Liver (tissue), 3 donors: ENCODE measurements at regions not wholly inside any gene's neighbourhood (a gene's known extent, or its start where the extent isn't known, plus 50 kb on each side); places are given as distances from the start of the nearest gene placed in this dataset.

ENCODE experiments used
- ATF3 ChIP-seq: IDR thresholded peaks from 2 replicates; pipeline ENCODE4 v1.6.1; 2016; ENCODE audit warnings: antibody characterized with exemption
- EGR1 ChIP-seq, 2 donors: IDR thresholded peaks; 2 replicates each; pipeline ENCODE4 v1.6.1; 2016 to 2018; ENCODE audit warnings: antibody characterized with exemption in 2 of 2, low read depth in 2 of 2
- FOXA1 ChIP-seq: IDR thresholded peaks from 2 replicates; pipeline ENCODE4 v1.6.1; 2016; ENCODE audit warnings: antibody characterized with exemption
- GABPA ChIP-seq, 2 donors: IDR thresholded peaks in 1 of 2; conservative IDR thresholded peaks in 1 of 2; 2 replicates each; pipeline ENCODE4 v1.6.1; 2016; ENCODE audit warnings: antibody characterized with exemption in 2 of 2, mild to moderate bottlenecking in 1 of 2, moderate library complexity in 1 of 2
- JUND ChIP-seq, 2 donors: IDR thresholded peaks; 2 replicates each; pipeline ENCODE4 v1.6.1; 2016; ENCODE audit warnings: antibody characterized with exemption in 2 of 2
- NR2F2 ChIP-seq: IDR thresholded peaks from 2 replicates; pipeline ENCODE4 v1.6.1; 2016; ENCODE audit warnings: antibody characterized with exemption
- SP1 ChIP-seq: IDR thresholded peaks from 2 replicates; pipeline ENCODE4 v1.6.1; 2018; ENCODE audit warnings: antibody characterized with exemption, mild to moderate bottlenecking
- TAF1 ChIP-seq: conservative IDR thresholded peaks from 2 replicates; pipeline ENCODE4 v1.6.1; 2016; ENCODE audit warnings: antibody characterized with exemption, mild to moderate bottlenecking
- YY1 ChIP-seq: IDR thresholded peaks from 2 replicates; pipeline ENCODE4 v1.6.1; 2016; ENCODE audit warnings: antibody characterized with exemption, mild to moderate bottlenecking
- TF ChIP-seq, protein P1 (sequence below): fragments of 150-350 bp; IDR thresholded peaks from 2 replicates; pipeline ENCODE4 v1.5.1; 2017; ENCODE audit warnings: improper control_type of control experiment, low read depth, low read length; ENCODE audit not compliant: missing input control
- TF ChIP-seq, protein P2 (sequence below): IDR thresholded peaks from 2 replicates; pipeline ENCODE4 v1.6.1; 2016; ENCODE audit warnings: antibody characterized with exemption
- TF ChIP-seq, protein P3 (sequence below): IDR thresholded peaks from 2 replicates; pipeline ENCODE4 v1.6.1; 2016; ENCODE audit warnings: antibody characterized with exemption
- TF ChIP-seq, protein P4 (sequence below): IDR thresholded peaks from 2 replicates; pipeline ENCODE4 v1.6.1; 2016; ENCODE audit warnings: antibody characterized with exemption, mild to moderate bottlenecking
- donor health status: healthy.
- donor health status: healthy.

DNA sequence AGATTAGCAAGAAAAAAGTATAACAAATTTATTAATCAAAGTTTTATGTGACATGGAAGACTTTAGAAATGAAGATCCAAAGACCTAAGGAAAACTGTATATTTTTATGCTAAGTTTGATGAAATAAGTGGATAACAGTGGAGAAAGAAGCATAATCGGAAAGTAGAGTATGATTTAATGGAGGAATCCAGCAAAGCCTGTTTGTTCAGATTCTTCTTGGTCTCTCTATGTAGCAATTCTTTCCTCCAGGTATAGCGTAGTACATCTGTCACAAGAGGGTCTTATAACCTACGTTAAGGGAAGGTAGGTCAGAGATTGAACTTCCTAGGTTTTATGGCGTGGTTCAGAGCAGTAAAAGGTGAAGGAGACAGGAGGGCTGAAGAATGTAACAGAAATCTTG, 600.6 kb upstream of the CHORDC1 start:
- TF ChIP-seq, protein P1, sequence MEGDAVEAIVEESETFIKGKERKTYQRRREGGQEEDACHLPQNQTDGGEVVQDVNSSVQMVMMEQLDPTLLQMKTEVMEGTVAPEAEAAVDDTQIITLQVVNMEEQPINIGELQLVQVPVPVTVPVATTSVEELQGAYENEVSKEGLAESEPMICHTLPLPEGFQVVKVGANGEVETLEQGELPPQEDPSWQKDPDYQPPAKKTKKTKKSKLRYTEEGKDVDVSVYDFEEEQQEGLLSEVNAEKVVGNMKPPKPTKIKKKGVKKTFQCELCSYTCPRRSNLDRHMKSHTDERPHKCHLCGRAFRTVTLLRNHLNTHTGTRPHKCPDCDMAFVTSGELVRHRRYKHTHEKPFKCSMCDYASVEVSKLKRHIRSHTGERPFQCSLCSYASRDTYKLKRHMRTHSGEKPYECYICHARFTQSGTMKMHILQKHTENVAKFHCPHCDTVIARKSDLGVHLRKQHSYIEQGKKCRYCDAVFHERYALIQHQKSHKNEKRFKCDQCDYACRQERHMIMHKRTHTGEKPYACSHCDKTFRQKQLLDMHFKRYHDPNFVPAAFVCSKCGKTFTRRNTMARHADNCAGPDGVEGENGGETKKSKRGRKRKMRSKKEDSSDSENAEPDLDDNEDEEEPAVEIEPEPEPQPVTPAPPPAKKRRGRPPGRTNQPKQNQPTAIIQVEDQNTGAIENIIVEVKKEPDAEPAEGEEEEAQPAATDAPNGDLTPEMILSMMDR: no peak
- no peak for TF ChIP-seq TAF1
- no peak for TF ChIP-seq EGR1 (IDR thresholded peaks at IDR 0.05; ENCODE audit: low read depth in 2 of 2)
- TF ChIP-seq, protein P2, sequence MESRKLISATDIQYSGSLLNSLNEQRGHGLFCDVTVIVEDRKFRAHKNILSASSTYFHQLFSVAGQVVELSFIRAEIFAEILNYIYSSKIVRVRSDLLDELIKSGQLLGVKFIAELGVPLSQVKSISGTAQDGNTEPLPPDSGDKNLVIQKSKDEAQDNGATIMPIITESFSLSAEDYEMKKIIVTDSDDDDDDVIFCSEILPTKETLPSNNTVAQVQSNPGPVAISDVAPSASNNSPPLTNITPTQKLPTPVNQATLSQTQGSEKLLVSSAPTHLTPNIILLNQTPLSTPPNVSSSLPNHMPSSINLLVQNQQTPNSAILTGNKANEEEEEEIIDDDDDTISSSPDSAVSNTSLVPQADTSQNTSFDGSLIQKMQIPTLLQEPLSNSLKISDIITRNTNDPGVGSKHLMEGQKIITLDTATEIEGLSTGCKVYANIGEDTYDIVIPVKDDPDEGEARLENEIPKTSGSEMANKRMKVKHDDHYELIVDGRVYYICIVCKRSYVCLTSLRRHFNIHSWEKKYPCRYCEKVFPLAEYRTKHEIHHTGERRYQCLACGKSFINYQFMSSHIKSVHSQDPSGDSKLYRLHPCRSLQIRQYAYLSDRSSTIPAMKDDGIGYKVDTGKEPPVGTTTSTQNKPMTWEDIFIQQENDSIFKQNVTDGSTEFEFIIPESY: no peak
- no peak for TF ChIP-seq GABPA (IDR thresholded peaks at IDR 0.05 in 1 of 2, conservative IDR thresholded peaks at IDR 0.05 in 1 of 2)
- TF ChIP-seq, protein P3, sequence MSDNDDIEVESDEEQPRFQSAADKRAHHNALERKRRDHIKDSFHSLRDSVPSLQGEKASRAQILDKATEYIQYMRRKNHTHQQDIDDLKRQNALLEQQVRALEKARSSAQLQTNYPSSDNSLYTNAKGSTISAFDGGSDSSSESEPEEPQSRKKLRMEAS: no peak
- no peak for TF ChIP-seq SP1
- no peak for TF ChIP-seq NR2F2
- TF ChIP-seq FOXA1: no peak
- TF ChIP-seq ATF3: no peak
- TF ChIP-seq JUND (IDR thresholded peaks at IDR 0.05): no peak
- TF ChIP-seq, protein P4, sequence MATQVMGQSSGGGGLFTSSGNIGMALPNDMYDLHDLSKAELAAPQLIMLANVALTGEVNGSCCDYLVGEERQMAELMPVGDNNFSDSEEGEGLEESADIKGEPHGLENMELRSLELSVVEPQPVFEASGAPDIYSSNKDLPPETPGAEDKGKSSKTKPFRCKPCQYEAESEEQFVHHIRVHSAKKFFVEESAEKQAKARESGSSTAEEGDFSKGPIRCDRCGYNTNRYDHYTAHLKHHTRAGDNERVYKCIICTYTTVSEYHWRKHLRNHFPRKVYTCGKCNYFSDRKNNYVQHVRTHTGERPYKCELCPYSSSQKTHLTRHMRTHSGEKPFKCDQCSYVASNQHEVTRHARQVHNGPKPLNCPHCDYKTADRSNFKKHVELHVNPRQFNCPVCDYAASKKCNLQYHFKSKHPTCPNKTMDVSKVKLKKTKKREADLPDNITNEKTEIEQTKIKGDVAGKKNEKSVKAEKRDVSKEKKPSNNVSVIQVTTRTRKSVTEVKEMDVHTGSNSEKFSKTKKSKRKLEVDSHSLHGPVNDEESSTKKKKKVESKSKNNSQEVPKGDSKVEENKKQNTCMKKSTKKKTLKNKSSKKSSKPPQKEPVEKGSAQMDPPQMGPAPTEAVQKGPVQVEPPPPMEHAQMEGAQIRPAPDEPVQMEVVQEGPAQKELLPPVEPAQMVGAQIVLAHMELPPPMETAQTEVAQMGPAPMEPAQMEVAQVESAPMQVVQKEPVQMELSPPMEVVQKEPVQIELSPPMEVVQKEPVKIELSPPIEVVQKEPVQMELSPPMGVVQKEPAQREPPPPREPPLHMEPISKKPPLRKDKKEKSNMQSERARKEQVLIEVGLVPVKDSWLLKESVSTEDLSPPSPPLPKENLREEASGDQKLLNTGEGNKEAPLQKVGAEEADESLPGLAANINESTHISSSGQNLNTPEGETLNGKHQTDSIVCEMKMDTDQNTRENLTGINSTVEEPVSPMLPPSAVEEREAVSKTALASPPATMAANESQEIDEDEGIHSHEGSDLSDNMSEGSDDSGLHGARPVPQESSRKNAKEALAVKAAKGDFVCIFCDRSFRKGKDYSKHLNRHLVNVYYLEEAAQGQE: no peak
- TF ChIP-seq YY1: no peak
